WTC11 (cell line): ENCODE measurements at regions not wholly inside any gene's neighbourhood (a gene's known extent, or its start where the extent isn't known, plus 50 kb on each side); places are given as distances from the start of the nearest gene placed in this dataset.

ENCODE experiments used
- CREB1 ChIP-seq: sonication (generic); formaldehyde crosslinking; IDR thresholded peaks from 2 replicates; pipeline ENCODE4 v1.8.0; 2023; ENCODE audit warnings: mild to moderate bottlenecking, missing genetic modification reagents
- IRF2 ChIP-seq: sonication (generic); formaldehyde crosslinking; IDR thresholded peaks from 2 replicates; pipeline ENCODE4 v1.8.0; 2022; ENCODE audit warnings: low read depth, missing genetic modification reagents, borderline replicate concordance
- JUN ChIP-seq: sonication (generic); formaldehyde crosslinking; IDR thresholded peaks from 2 replicates; pipeline ENCODE4 v1.8.0; 2023; ENCODE audit warnings: mild to moderate bottlenecking, missing genetic modification reagents
- NFE2L1 ChIP-seq: sonication (generic); formaldehyde crosslinking; IDR thresholded peaks from 2 replicates; pipeline ENCODE4 v1.8.1; 2023; ENCODE audit warnings: missing genetic modification reagents
- ZNF232 ChIP-seq: sonication (generic); formaldehyde crosslinking; IDR thresholded peaks from 2 replicates; pipeline ENCODE4 v1.8.0; 2022; ENCODE audit warnings: mild to moderate bottlenecking, missing genetic modification reagents
- TF ChIP-seq, protein P1 (sequence below): sonication (generic); formaldehyde crosslinking; IDR thresholded peaks from 2 replicates; pipeline ENCODE4 v1.8.0; 2022; ENCODE audit warnings: mild to moderate bottlenecking, missing genetic modification reagents
- TF ChIP-seq, protein P2 (sequence below): fragments of 200-600 bp; IDR thresholded peaks from 2 replicates; pipeline ENCODE4 v1.8.0; 2022; ENCODE audit warnings: antibody characterized with exemption
- TF ChIP-seq, protein P3 (sequence below): sonication (generic); formaldehyde crosslinking; IDR thresholded peaks from 2 replicates; pipeline ENCODE4 v1.8.1; 2022; ENCODE audit warnings: low read depth, mild to moderate bottlenecking, moderate library complexity, missing genetic modification reagents, borderline replicate concordance
- TF ChIP-seq, protein P4 (sequence below): sonication (generic); formaldehyde crosslinking; IDR thresholded peaks from 2 replicates; pipeline ENCODE4 v1.8.1; 2023; ENCODE audit warnings: mild to moderate bottlenecking, missing genetic modification reagents, moderate library complexity

DNA sequence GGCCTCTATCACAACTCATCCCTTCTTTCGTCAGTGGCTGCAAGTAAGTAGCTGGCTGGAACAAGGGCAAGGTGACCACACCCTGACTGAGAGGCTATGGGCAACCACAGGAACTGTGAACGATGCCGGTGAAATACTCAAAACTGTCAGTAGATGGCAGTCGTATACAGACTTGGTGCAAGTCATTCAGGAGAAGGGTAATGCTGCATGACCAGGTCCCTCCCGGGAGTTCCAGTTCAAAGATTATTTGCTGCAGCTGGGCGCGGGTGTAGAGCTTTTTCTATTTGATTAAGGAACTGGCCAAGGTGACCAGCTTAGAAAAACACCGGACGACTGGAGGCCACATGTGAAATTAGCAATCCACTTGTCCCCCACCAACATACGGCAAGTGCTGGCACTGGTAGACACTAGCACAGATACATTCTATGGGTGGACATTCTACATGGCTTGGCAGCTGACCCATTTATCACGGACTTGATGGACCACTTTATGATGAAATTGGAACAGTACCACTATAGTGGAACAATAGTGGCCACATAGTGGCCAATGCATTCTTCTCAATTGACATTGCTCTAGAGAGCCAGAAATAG, 726.6 kb downstream of the TRAM1L1 start:
- TF ChIP-seq IRF2 (CRISPR knock-in tag) (no peak), NFE2L1 (no peak), JUN (CRISPR knock-in tag) (no peak), CREB1 (CRISPR knock-in tag) (no peak), ZNF232 (CRISPR knock-in tag) (no peak)
- TF ChIP-seq, protein P1, sequence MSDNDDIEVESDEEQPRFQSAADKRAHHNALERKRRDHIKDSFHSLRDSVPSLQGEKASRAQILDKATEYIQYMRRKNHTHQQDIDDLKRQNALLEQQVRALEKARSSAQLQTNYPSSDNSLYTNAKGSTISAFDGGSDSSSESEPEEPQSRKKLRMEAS (CRISPR knock-in tag), result no peak
- TF ChIP-seq, protein P2, sequence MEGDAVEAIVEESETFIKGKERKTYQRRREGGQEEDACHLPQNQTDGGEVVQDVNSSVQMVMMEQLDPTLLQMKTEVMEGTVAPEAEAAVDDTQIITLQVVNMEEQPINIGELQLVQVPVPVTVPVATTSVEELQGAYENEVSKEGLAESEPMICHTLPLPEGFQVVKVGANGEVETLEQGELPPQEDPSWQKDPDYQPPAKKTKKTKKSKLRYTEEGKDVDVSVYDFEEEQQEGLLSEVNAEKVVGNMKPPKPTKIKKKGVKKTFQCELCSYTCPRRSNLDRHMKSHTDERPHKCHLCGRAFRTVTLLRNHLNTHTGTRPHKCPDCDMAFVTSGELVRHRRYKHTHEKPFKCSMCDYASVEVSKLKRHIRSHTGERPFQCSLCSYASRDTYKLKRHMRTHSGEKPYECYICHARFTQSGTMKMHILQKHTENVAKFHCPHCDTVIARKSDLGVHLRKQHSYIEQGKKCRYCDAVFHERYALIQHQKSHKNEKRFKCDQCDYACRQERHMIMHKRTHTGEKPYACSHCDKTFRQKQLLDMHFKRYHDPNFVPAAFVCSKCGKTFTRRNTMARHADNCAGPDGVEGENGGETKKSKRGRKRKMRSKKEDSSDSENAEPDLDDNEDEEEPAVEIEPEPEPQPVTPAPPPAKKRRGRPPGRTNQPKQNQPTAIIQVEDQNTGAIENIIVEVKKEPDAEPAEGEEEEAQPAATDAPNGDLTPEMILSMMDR, result peak; percentile 70
- TF ChIP-seq, protein P3, sequence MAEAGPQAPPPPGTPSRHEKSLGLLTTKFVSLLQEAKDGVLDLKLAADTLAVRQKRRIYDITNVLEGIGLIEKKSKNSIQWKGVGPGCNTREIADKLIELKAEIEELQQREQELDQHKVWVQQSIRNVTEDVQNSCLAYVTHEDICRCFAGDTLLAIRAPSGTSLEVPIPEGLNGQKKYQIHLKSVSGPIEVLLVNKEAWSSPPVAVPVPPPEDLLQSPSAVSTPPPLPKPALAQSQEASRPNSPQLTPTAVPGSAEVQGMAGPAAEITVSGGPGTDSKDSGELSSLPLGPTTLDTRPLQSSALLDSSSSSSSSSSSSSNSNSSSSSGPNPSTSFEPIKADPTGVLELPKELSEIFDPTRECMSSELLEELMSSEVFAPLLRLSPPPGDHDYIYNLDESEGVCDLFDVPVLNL (CRISPR knock-in tag), result no peak
- TF ChIP-seq, protein P4, sequence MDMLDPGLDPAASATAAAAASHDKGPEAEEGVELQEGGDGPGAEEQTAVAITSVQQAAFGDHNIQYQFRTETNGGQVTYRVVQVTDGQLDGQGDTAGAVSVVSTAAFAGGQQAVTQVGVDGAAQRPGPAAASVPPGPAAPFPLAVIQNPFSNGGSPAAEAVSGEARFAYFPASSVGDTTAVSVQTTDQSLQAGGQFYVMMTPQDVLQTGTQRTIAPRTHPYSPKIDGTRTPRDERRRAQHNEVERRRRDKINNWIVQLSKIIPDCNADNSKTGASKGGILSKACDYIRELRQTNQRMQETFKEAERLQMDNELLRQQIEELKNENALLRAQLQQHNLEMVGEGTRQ, result no peak
